ENCODE measurements at regions not wholly inside any gene's neighbourhood (a gene's known extent, or its start where the extent isn't known, plus 50 kb on each side); places are given as distances from the start of the nearest gene placed in this dataset.

- H3K4me1 ChIP-seq (replicated peaks in 1 of 2; ENCODE audit: control insufficient read depth in 2 of 2, insufficient read depth in 2 of 2, low read length in 2 of 2) = no peaks in the 10 kb centered on the region
- H2AFZ ChIP-seq (ENCODE audit: low read depth, low read length) = no peak overlapping the region
- no peaks in the 10 kb centered on the region for H3K79me2 ChIP-seq (ENCODE audit: control insufficient read depth, insufficient read depth, low read length)
- WGBS (ENCODE audit: insufficient coverage, low coverage, missing lambda C conversion rate) = under 1% methylated on average over 8 of the region's 8 CpGs
- H3K9ac ChIP-seq (ENCODE audit: insufficient read depth in 1 of 2, low read depth in 2 of 2, low read length in 2 of 2) = no peak overlapping the region
- FAIRE-seq (no peak), ATAC-seq (no peak), DNase-seq (ENCODE audit: extremely low read depth in 1 of 4, low spot score in 3 of 4) (no peak)
- intact Hi-C loops (cut with micrococcal nuclease) (no loop called here), in situ Hi-C loops (cut with MboI) (no loop called here)
- H3K4me2 ChIP-seq (ENCODE audit: insufficient read depth, low read length) = no peak overlapping the region
- no peak overlapping the region for H3K27ac ChIP-seq (ENCODE audit: extremely low read depth, low read depth, low read length)
- ChIA-PET CTCF (ENCODE audit: low intra/inter-chr PET ratio) (no interaction called here), POLR2A (no interaction called here)
- TF ChIP-seq ATF3 (IDR thresholded peaks at IDR 0.05) (no peak), ATF3 (CRISPR knock-in tag; conservative IDR thresholded peaks at IDR 0.05) (no peak), DNMT1 (IDR thresholded peaks at IDR 0.05) (no peak), SP2 (IDR thresholded peaks at IDR 0.05; ENCODE audit: extremely low read depth, low read depth, low read length, poor library complexity, severe bottlenecking) (no peak), MXD1 (CRISPR knock-in tag; IDR thresholded peaks at IDR 0.05; ENCODE audit: borderline replicate concordance, poor library complexity, severe bottlenecking) (no peak), ID3 (CRISPR knock-in tag; IDR thresholded peaks at IDR 0.05) (no peak), ID3 (tag; IDR thresholded peaks at IDR 0.05) (no peak), GTF2A2 (tag; IDR thresholded peaks at IDR 0.05) (no peak)
- no peaks in the 10 kb centered on the region for H3K9me1 ChIP-seq (ENCODE audit: control insufficient read depth, insufficient read depth, low read length)
- no peaks in the 10 kb centered on the region for H3K36me3 ChIP-seq (ENCODE audit: control insufficient read depth, insufficient read depth, low read length)
- BruUV-seq (replicated peaks) = no TSS peak
- H3K27me3 ChIP-seq (ENCODE audit: control insufficient read depth in 2 of 2, insufficient read depth in 2 of 2, low read length in 2 of 2) = peaks cover 0 to 8% of the 10 kb centered on the region in 2 experiments; a peak in 2 of 5 replicates
- H4K20me1 ChIP-seq (replicated peaks; ENCODE audit: control insufficient read depth, insufficient read depth, low read length) = no peaks in the 10 kb centered on the region
- H3K4me3 ChIP-seq = no peak overlapping the region
- H3K9me3 ChIP-seq (replicated peaks; ENCODE audit: control insufficient read depth, insufficient read depth, low read depth, low read length) = no peaks in the 10 kb centered on the region
Observed at GRCh38 chr12:115377230-115377629, 693.3 kb upstream of the TBX3 start.

All from K562 (cell line).